Tibial nerve (tissue), 4 donors: ENCODE measurements at regions not wholly inside any gene's neighbourhood (a gene's known extent, or its start where the extent isn't known, plus 50 kb on each side); places are given as distances from the start of the nearest gene placed in this dataset.

Experiments used
- DNase-seq, 2 donors: peaks; one replicate each; pipeline ENCODE4 v3.0.0-alpha.2; 2019; ENCODE audit warnings: low spot score in 2 of 2
- H3K27ac ChIP-seq, 4 donors: fragments of 200-600 bp; sonication (generic) in 3 of 4; one replicate each; pipeline ENCODE4 v1.5.1; 2017 to 2019; ENCODE audit warnings: mild to moderate bottlenecking in 1 of 4
- H3K27me3 ChIP-seq, 2 donors: fragments of 200-600 bp; sonication (generic) in 1 of 2; one replicate each; pipeline versions ENCODE4 v1.5.1 to v1.6.0; 2017 to 2019
- H3K36me3 ChIP-seq, 3 donors: fragments of 200-600 bp; sonication (generic); one replicate each; pipeline ENCODE4 v1.5.1; 2018 to 2019
- H3K4me1 ChIP-seq, 4 donors: fragments of 200-600 bp; sonication (generic) in 3 of 4; one replicate each; pipeline ENCODE4 v1.5.1; 2017 to 2019
- H3K4me3 ChIP-seq, 4 donors: fragments of 200-600 bp; sonication (generic) in 3 of 4; one replicate each; pipeline ENCODE4 v1.5.1; 2017 to 2019; ENCODE audit warnings: mild to moderate bottlenecking in 1 of 4, moderate library complexity in 1 of 4
- H3K9me3 ChIP-seq, 4 donors: fragments of 200-600 bp; sonication (generic) in 3 of 4; one replicate each; pipeline ENCODE4 v1.5.1; 2017 to 2019
- EP300 ChIP-seq, 2 donors: sonication (generic); formaldehyde crosslinking; IDR thresholded peaks; one replicate each; pipeline ENCODE4 v1.6.1; 2017; ENCODE audit warnings: antibody characterized with exemption in 2 of 2, mild to moderate bottlenecking in 1 of 2
- POLR2A ChIP-seq, 2 donors: fragments of 450-650 bp; IDR thresholded peaks; one replicate each; pipeline ENCODE4 v1.6.1; 2017; ENCODE audit warnings: antibody characterized with exemption in 2 of 2, mild to moderate bottlenecking in 2 of 2, moderate library complexity in 2 of 2
- WGBS, 2 donors: methylation state at CpG; one replicate each; pipeline ENCODE4 v1.1.5; 2018; 5-methylcytosine and 5-hydroxymethylcytosine counted together
- TF ChIP-seq, protein P1 (sequence below), 5 experiments: fragments of 200-600 bp in 3 of 5; fragments of 450-650 bp in 2 of 5; sonication (generic) in 3 of 5; IDR thresholded peaks; one replicate each; pipeline ENCODE4 v1.5.1; 2016 to 2019; ENCODE audit warnings: antibody characterized with exemption in 5 of 5, mild to moderate bottlenecking in 3 of 5, moderate library complexity in 2 of 5

- TF ChIP-seq, protein P1, sequence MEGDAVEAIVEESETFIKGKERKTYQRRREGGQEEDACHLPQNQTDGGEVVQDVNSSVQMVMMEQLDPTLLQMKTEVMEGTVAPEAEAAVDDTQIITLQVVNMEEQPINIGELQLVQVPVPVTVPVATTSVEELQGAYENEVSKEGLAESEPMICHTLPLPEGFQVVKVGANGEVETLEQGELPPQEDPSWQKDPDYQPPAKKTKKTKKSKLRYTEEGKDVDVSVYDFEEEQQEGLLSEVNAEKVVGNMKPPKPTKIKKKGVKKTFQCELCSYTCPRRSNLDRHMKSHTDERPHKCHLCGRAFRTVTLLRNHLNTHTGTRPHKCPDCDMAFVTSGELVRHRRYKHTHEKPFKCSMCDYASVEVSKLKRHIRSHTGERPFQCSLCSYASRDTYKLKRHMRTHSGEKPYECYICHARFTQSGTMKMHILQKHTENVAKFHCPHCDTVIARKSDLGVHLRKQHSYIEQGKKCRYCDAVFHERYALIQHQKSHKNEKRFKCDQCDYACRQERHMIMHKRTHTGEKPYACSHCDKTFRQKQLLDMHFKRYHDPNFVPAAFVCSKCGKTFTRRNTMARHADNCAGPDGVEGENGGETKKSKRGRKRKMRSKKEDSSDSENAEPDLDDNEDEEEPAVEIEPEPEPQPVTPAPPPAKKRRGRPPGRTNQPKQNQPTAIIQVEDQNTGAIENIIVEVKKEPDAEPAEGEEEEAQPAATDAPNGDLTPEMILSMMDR (IDR thresholded peaks at IDR 0.05): no peak
- TF ChIP-seq POLR2A (IDR thresholded peaks at IDR 0.05): no peak
- Histone ChIP-seq H3K9me3 (peaks cover 0 to 63% (median 0%) of the 10 kb centered on the region in 4 donors), H3K4me1 (no peaks in the 10 kb centered on the region), H3K4me3 (no peak overlapping the region), H3K36me3 (no peaks in the 10 kb centered on the region), H3K27ac (no peak overlapping the region), H3K27me3 (no peaks in the 10 kb centered on the region)
- 96 to 98% methylated on average over 2 of the region's 2 CpGs for WGBS, 2 donors
- no peak for DNase-seq
These were observed 293.2 kb downstream of the EPM2A start for GRCh38 chr6:145442110-145442509.

DNA sequence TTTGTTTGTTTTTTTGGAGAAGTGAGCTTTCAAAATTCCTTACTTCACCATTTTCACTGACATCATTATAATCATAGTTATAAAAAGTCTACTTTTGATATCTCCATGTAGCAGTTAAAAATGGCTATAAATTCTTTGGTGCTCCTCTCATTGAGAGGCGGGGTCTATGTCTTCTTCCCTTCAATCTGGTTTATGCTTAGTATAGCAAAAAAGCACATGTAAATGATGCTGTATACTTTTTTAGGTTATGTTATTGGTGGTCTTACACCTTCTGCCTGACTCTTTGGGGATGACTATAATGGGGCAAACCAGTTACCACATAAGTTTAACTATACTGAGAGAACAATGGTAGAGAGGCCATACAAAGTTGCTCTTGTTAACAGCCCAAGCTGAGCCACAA, 289.6 kb downstream of the EPM2A start:
- no peaks in the 10 kb centered on the region for H3K4me1 ChIP-seq
- DNase-seq: no peak
- no peaks in the 10 kb centered on the region for H3K36me3 ChIP-seq
- no peak overlapping the region for H3K4me3 ChIP-seq
- no peaks in the 10 kb centered on the region for H3K27me3 ChIP-seq
- peaks cover 0 to 50% (median 0%) of the 10 kb centered on the region in 4 donors for H3K9me3 ChIP-seq
- TF ChIP-seq, protein P1 (IDR thresholded peaks at IDR 0.05): no peak
- TF ChIP-seq POLR2A (IDR thresholded peaks at IDR 0.05): no peak
- no peak for TF ChIP-seq EP300 (IDR thresholded peaks at IDR 0.05)
- WGBS, 2 donors: 78 to 86% methylated on average over 1 of the region's 1 CpG
- no peak overlapping the region for H3K27ac ChIP-seq

DNA sequence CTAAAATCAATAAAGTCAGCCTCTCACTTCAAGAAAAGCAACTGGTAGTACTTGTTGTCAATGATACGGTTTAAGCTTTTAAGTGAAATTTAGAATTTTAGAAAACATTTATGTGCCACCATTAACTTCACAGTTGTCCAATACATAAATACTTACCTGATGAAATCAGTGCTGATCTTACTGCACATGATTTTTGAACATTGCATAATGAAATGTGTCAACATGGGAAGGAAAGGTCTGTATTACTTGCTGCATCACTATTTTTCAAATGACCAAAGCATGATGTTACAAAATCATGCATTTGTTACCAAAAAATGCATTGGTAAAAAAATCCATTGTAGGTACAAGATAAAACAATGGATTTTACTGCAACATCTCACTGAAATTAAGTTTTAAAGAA, 284.3 kb downstream of the EPM2A start:
- no peaks in the 10 kb centered on the region for H3K36me3 ChIP-seq
- 97 to 100% methylated on average over 1 of the region's 1 CpG for WGBS, 2 donors
- TF ChIP-seq, protein P1 (IDR thresholded peaks at IDR 0.05): no peak
- no peak for TF ChIP-seq POLR2A (IDR thresholded peaks at IDR 0.05)
- no peak for TF ChIP-seq EP300 (IDR thresholded peaks at IDR 0.05)
- H3K9me3 ChIP-seq: peaks cover 0 to 11% (median 0%) of the 10 kb centered on the region in 4 donors
- no peaks in the 10 kb centered on the region for H3K27me3 ChIP-seq
- no peak for DNase-seq
- no peak overlapping the region for H3K27ac ChIP-seq
- no peaks in the 10 kb centered on the region for H3K4me1 ChIP-seq
- H3K4me3 ChIP-seq: no peak overlapping the region

- TF ChIP-seq, protein P1 (IDR thresholded peaks at IDR 0.05): peak in 1 of 5 experiments; percentile 7
- TF ChIP-seq EP300 (IDR thresholded peaks at IDR 0.05) (no peak), POLR2A (IDR thresholded peaks at IDR 0.05) (no peak)
These were observed 281.9 kb downstream of the EPM2A start for GRCh38 chr6:145453376-145453775.

GRCh38 chr6:145454006-145454405, 281.3 kb downstream of the EPM2A start:
- H3K36me3 ChIP-seq: no peaks in the 10 kb centered on the region
- no peaks in the 10 kb centered on the region for H3K9me3 ChIP-seq
- H3K4me3 ChIP-seq: no peak overlapping the region
- no peak for DNase-seq
- H3K27me3 ChIP-seq: no peaks in the 10 kb centered on the region
- TF ChIP-seq POLR2A (IDR thresholded peaks at IDR 0.05): no peak
- TF ChIP-seq, protein P1 (IDR thresholded peaks at IDR 0.05): no peak
- no peak for TF ChIP-seq EP300 (IDR thresholded peaks at IDR 0.05)
- WGBS, 2 donors: 97% methylated on average over 2 of the region's 2 CpGs
- no peak overlapping the region for H3K27ac ChIP-seq
- no peaks in the 10 kb centered on the region for H3K4me1 ChIP-seq

More at GRCh38 chr6:145453376-145453775, 281.9 kb downstream of the EPM2A start:
- Histone ChIP-seq H3K4me1 (no peaks in the 10 kb centered on the region), H3K27me3 (no peaks in the 10 kb centered on the region), H3K27ac (no peak overlapping the region), H3K4me3 (no peak overlapping the region), H3K9me3 (no peaks in the 10 kb centered on the region), H3K36me3 (no peaks in the 10 kb centered on the region)
- DNase-seq: no peak
